Stimulated activated CD4-positive, alpha-beta T cell treated with anti-CD3 and anti-CD28 coated beads, Interleukin-1b, Interleukin-23, amount 100 ng/mL, for 24 hours (primary cell): ENCODE measurements at regions not wholly inside any gene's neighbourhood (a gene's known extent, or its start where the extent isn't known, plus 50 kb on each side); places are given as distances from the start of the nearest gene placed in this dataset.
"Not testable (repeated sequence)": the region's sequence is repeated elsewhere in the genome, so short reads cannot be mapped to it uniquely, and the experiment has no call there.

Experiments used
- DNase-seq, 4 experiments: peaks; one replicate each; pipeline ENCODE4 v3.0.0-alpha.2; 2020; ENCODE audit warnings: low read depth in 4 of 4, low spot score in 1 of 4

GRCh38 chr4:124133753-124134152 lies 578.8 kb downstream of the ANKRD50 start:
- no peak for DNase-seq

GRCh38 chr4:124135409-124135813 lies 577.1 kb downstream of the ANKRD50 start:
- DNase-seq, result no peak

DNA sequence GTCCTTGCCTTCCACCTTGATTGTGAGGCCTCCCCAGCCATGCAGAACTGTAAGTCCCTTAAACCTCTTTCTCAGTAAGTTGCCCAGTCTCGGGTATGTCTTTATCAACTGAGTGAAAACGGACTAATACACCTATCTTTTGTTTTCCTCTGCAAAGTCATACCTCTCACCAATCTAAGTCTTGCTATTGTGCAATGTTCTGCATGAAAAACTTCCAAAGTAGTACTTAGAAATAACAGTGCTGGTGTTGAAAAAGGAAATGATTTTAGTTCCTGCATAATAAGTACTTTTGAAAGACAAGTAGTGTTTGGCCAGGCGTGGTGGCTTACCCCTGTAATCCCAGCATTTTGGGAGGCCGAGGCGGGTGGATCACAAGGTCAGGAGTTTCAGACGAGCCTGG lies 573.5 kb downstream of the ANKRD50 start:
- DNase-seq, result no peak

DNA sequence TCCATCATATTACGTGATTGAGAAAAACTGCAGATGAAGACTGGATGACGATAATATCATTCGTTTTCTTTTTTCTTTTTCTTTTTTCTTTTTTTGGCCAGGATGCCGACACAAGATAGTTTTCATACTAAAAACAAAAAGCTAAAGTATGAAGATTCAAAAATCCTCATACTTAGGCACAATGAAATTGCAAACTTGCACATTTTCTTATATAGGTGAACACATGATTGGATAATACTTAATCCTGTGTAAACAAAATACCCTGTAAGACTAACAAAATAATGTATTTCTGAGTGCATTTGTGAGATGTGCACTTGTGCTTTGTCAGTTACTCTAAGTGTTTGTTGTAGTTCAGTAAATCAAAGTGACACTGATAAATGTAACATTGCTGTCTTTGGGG lies 568.9 kb downstream of the ANKRD50 start:
- DNase-seq, result no peak

- no peak for DNase-seq
Measured at GRCh38 chr4:124144238-124144654, 568.3 kb downstream of the ANKRD50 start.

DNA sequence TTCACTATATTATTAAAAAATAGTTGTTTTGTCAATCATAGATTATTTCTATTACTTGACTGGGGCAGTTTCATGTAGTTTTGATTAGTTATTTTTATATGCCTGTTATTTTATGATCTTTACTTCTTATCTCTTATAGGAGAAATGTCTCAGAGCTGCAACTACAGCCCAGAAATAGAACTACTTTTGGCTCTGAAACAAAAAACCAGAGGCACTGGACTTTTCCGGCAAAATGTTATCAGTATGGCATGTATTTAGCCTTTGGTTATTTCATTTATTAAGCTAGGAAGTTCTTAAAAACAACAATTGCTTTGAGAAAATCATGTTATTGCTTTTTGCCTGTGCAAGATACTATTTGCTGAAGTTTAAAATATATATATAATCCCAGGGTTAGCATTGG lies 566.5 kb downstream of the ANKRD50 start:
- DNase-seq, result no peak

DNA sequence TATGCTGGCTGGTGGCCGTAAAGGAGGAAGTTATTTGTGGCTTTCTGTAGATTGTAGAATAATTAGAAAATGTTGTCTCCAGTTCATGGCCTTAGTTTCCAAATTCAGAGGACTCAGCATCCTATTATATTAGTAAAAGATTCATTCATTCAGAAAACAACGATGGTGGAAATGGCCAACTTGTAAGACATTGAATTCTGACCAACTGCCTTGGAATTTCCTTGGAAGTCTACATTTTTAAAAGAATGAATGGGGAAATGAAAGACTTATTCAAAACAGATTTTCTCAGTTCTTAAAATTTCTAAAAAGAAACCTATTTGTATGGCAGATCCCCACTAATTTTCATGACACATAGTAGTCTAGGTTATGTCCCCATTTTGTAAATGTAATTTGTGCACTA lies 561.5 kb downstream of the ANKRD50 start:
- DNase-seq, result no peak

DNA sequence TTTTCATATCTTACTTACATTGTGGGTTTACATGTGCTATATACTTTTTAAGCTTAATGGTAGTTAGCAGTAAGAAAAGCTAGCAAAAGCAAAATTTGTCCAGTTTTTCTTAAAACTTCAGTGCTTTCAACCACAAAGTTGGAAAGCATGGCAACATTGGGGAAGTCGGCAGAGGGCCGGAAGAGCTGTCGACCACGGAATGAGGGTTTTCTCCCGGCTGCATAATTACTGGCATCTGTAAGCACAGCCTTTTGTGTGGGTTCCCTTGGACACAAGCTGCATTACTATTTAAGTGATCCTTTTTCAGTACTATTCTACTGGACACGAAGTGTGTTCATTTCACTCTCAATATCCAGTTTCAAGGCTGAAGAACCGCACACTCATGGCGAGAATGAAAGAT lies 560.4 kb downstream of the ANKRD50 start:
- no peak for DNase-seq

DNA sequence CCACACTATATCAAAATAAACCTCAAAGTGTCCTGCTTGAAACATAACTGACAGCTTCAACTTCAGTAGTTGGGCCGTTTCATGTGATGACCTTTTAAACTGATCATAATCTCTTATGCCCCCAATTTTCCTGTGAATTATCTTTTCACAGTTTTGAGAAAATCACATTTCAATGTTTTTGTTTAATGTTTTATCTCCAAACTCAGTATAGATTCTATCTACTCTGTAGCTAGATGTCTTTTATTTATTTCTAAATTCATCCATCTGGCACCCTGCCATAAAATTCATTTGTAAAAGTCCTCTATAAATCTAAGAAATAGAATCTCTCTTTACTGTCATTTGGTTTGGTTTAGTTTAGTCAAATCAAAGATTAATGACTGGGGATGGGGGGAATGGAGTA lies 557.3 kb downstream of the ANKRD50 start:
- no peak for DNase-seq

GRCh38 chr4:124157396-124158083 lies 555.0 kb downstream of the ANKRD50 start:
- DNase-seq, result no peak

DNA sequence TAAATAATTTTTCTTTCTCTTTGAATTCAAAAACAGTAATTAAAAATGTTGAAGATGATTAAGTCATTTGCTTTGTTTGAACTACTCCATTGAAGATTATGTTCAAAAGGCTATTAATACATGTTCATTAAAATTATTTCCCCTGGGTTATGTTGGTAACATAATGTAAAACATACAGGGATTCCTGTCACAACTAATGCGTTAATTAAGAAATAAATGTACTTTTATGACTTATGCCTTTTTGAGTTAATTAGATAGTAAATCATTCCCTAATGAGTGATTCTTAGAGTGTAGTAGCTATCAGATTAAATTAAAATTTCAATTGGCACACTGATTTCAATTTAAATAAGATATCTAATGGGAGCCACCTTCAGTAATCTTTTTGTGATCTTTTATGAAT lies 549.1 kb downstream of the ANKRD50 start:
- DNase-seq, result no peak

DNA sequence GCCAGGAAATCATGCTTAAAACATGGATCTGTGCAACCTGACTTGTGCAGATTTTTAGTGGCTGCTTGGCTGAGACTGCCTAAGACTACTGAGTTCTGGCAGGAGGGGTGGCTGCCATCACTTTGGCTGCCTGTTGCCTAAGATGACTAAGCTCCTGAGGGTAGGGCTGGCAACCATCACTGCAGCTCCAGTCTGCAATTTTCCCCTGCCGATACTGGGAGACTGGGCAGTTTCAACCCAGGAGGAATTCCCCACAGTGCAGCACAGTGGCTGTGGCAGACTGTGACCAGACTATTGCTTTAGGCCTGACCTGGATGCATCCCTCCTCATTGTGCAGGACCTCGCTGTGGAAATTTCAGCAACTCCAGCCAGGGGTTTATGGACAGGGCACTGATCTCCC lies 544.9 kb downstream of the ANKRD50 start:
- no peak for DNase-seq

- not testable (repeated sequence) for DNase-seq
Measured at GRCh38 chr4:124169524-124169923, 543.0 kb downstream of the ANKRD50 start.

- no peak for DNase-seq
Measured at GRCh38 chr4:124173912-124174311, 538.6 kb downstream of the ANKRD50 start.

DNA sequence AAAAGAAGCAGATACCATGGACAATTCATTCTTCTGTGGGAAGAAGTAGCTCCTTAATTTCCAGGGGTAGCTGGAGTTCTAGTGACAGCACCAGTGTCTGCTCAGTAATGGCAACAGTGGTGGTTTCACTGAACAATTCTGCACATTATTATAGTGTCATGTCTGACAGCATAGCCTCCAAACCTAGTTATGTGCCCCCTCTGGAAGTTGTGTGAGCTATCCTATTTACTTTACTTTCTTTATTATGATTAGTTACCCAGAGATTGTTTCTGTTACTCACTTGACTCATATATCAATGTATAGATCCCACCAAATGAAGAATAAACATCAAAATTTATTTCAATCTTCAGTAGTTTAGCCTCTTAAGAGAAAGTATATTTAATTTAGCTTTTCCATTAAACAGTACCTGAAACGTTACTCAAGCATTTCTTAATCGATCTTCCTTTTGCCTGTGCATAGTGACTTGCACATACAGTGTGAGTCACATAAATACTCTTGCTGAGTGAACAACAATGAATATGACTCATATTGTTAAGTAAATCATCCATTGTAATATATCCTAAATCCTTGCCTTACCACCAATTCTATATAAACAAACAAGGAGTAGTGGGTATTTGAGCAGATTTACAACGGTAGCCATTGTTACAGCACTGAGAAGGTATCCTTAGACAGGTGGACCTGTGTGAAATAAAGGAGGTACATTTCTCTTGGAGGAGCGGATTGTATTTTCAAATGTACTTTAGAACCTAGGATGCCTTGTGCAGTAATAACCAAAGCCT lies 534.7 kb downstream of the ANKRD50 start:
- DNase-seq, result no peak

DNA sequence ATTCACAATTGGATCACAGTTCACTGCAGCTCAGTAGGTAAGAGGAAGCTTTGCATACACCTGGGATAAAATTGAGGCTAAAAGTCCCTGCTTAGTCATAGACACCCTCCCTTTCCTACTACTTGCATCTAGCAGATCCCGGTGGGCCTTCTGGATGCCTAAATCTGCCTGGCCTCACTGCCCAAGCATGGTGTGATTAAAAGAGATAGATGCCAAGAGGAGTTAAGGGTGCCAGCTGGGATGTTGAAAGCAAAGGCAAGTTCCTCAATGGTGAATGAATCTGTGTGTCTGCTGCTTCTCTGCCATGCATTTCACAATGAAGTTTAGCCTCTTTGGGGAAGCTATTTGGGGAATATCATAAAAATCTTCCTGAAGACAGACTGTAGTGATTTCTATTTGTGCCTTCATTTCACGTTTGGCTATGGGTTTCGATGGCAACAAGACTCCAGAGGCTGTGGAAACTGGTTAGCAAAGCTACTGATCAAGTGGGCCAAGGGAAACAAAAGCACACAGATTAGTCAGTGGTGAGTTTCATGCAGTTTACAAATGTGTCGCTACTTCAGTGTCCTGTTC lies 534.0 kb downstream of the ANKRD50 start:
- DNase-seq, result no peak

DNA sequence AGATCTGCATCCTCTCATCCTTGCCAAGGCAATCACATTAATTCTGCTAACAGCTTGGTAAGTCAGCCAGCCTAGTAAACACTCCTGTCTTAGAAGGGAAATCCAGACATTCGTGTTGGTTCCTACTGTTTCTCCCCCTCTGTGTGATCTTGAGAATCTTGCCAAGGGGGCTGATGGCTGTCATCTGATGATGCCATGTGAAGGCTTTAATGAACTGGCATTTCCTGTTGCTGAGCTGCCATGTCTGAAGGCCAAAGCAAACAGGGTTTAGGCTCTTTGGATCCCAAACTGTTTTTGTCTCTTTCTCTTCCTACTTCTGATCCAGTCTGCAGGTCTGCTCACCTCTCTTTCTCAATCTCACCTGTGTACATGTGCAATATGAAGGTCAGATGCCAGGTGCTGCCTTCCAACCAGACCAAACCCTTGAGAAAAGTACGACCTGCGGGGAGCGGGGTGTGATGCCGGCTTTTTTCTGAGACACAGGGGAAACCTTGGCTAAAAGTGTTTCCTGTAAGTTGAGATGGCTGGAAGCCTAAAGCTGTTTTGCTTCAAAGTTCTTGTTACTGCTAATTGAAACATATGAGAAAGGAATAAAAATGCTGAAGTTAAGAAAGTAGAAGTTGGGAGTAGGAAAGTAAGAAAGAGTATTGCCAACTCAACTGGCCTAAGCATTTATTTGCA lies 532.9 kb downstream of the ANKRD50 start:
- DNase-seq, result no peak

GRCh38 chr4:124181039-124181438 lies 531.5 kb downstream of the ANKRD50 start:
- DNase-seq, result no peak

DNA sequence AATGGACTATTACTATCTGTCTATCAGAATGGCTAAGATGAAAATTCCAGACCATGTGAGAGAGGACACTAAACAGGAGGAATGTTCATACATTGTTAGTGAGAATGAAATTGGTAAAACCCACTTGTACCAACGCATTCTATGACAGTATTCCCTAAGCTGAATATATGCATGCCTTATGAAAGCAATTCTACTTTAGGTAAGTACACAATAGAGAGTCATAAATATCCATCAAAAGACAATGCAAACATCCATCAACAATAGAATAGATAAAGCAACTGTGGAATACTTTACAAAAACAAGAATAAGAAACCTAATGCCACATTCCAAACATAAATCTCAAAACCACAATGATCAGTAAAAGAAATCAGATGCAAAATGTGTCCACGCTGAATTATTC lies 529.3 kb downstream of the ANKRD50 start:
- DNase-seq, result no peak

DNA sequence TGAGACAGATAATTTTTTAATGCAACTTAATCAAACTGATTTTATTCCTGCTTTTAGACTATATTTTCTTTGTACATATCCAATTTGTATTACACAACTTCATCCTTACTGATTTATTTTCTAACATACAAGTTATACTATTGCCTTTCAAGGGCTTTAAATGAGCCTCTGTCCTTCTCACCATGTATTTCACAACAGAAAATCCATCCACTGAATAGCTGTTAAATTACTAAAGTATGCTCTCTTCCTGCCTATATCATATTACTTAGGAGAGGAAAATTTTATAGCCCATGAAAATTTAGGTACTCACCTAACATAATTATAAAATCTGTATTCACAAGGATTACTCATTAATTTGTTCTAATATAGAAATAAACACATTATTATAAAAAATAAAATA lies 528.6 kb downstream of the ANKRD50 start:
- DNase-seq, result no peak

GRCh38 chr4:124184792-124185191 lies 527.7 kb downstream of the ANKRD50 start:
- no peak for DNase-seq

- no peak for DNase-seq
Measured at GRCh38 chr4:124188595-124188994, 523.9 kb downstream of the ANKRD50 start.
